HEK293 (cell line): ENCODE measurements at regions not wholly inside any gene's neighbourhood (a gene's known extent, or its start where the extent isn't known, plus 50 kb on each side); places are given as distances from the start of the nearest gene placed in this dataset.

Experiments
- BCL6B ChIP-seq: fragments of 450-650 bp; formaldehyde crosslinking; IDR thresholded peaks from 2 replicates; pipeline ENCODE4 v1.5.1; 2017; ENCODE audit warnings: missing biosample characterization, missing genetic modification characterization
- CTCF ChIP-seq: fragments of 450-650 bp; formaldehyde crosslinking; IDR thresholded peaks from 2 replicates; pipeline ENCODE4 v1.5.1; 2016; ENCODE audit warnings: missing biosample characterization, missing genetic modification characterization
- FEZF1 ChIP-seq: fragments of 450-650 bp; formaldehyde crosslinking; IDR thresholded peaks from 2 replicates; pipeline ENCODE4 v1.5.1; 2016; ENCODE audit warnings: missing biosample characterization, missing genetic modification characterization
- HOXD13 ChIP-seq: sonication (generic); formaldehyde crosslinking; IDR thresholded peaks from 2 replicates; pipeline ENCODE4 v1.8.0; 2022; ENCODE audit warnings: missing genetic modification reagents, borderline replicate concordance
- PATZ1 ChIP-seq: fragments of 450-650 bp; formaldehyde crosslinking; IDR thresholded peaks from 2 replicates; pipeline ENCODE4 v1.5.1; 2016; ENCODE audit warnings: missing biosample characterization, missing genetic modification characterization
- SP2 ChIP-seq: fragments of 450-650 bp; formaldehyde crosslinking; IDR thresholded peaks from 2 replicates; pipeline ENCODE4 v1.5.1; 2016; ENCODE audit warnings: missing biosample characterization, missing genetic modification characterization
- ZBTB17 ChIP-seq: fragments of 450-650 bp; formaldehyde crosslinking; IDR thresholded peaks from 2 replicates; pipeline ENCODE4 v1.5.1; 2016; ENCODE audit warnings: missing biosample characterization, missing genetic modification characterization
- ZNF138 ChIP-seq: fragments of 450-650 bp; formaldehyde crosslinking; IDR thresholded peaks from 2 replicates; pipeline ENCODE4 v1.5.1; 2016; ENCODE audit warnings: missing biosample characterization, missing genetic modification characterization, borderline replicate concordance
- ZNF146 ChIP-seq: fragments of 450-650 bp; formaldehyde crosslinking; IDR thresholded peaks from 2 replicates; pipeline ENCODE4 v1.5.1; 2016; ENCODE audit warnings: missing biosample characterization, missing genetic modification characterization
- ZNF274 ChIP-seq, 2 experiments: fragments of 200-500 bp in 1 of 2; fragments of 450-650 bp in 1 of 2; sonication (Bioruptor generic) in 1 of 2; formaldehyde crosslinking in 1 of 2; IDR thresholded peaks; 2 replicates each; pipeline versions ENCODE4 v1.5.1 to v1.6.1; 2014 to 2016; ENCODE audit warnings: borderline replicate concordance in 1 of 2, inconsistent platforms in 1 of 2, low read length in 1 of 2, missing biosample characterization in 1 of 2, missing genetic modification characterization in 1 of 2
- ZNF501 ChIP-seq: fragments of 450-650 bp; formaldehyde crosslinking; IDR thresholded peaks from 2 replicates; pipeline ENCODE4 v1.5.1; 2016; ENCODE audit warnings: missing biosample characterization, missing genetic modification characterization
- ZNF585B ChIP-seq: fragments of 450-650 bp; formaldehyde crosslinking; IDR thresholded peaks from 2 replicates; pipeline ENCODE4 v1.5.1; 2016; ENCODE audit warnings: missing biosample characterization, missing genetic modification characterization
- ZNF670 ChIP-seq: fragments of 450-650 bp; formaldehyde crosslinking; IDR thresholded peaks from 2 replicates; pipeline ENCODE4 v1.5.1; 2016; ENCODE audit warnings: missing biosample characterization, missing genetic modification characterization, low read depth
- ZSCAN30 ChIP-seq: fragments of 450-650 bp; IDR thresholded peaks from 2 replicates; pipeline ENCODE4 v1.5.1; 2018; ENCODE audit warnings: missing biosample characterization, mild to moderate bottlenecking, missing genetic modification characterization, moderate library complexity

GRCh38 chr10:44757551-44758205 lies 153.5 kb upstream of the TMEM72 start:
- no peak for TF ChIP-seq ZSCAN30
- TF ChIP-seq ZNF274 (IDR thresholded peaks at IDR 0.05; ENCODE audit: low read length), result no peak
- no peak for TF ChIP-seq ZNF274 (tag by site-specific recombination; IDR thresholded peaks at IDR 0.05; ENCODE audit: borderline replicate concordance)
- no peak for TF ChIP-seq PATZ1
- TF ChIP-seq CTCF (tag by site-specific recombination), result no peak
- no peak for TF ChIP-seq HOXD13 (CRISPR knock-in tag)
- TF ChIP-seq FEZF1 (tag by site-specific recombination), result no peak
- no peak for TF ChIP-seq ZNF670 (tag by site-specific recombination)
- no peak for TF ChIP-seq SP2 (tag by site-specific recombination)
- TF ChIP-seq ZNF501 (tag by site-specific recombination), result no peak
- TF ChIP-seq ZNF138 (tag by site-specific recombination), result no peak
- TF ChIP-seq ZBTB17 (tag by site-specific recombination), result no peak
- TF ChIP-seq ZNF146 (tag by site-specific recombination), result no peak
- no peak for TF ChIP-seq ZNF585B
- TF ChIP-seq BCL6B (tag by site-specific recombination), result no peak
